Adrenal gland (tissue), 9 donors: ENCODE measurements at regions not wholly inside any gene's neighbourhood (a gene's known extent, or its start where the extent isn't known, plus 50 kb on each side); places are given as distances from the start of the nearest gene placed in this dataset.

Source experiments
- DNase-seq, 7 donors: peaks; one replicate each; pipeline ENCODE4 v3.0.0-alpha.2; 2019 to 2020
- H3K27ac ChIP-seq, 5 donors: fragments of 200-600 bp; sonication (generic) in 4 of 5; 1 replicate in 3 of 5; 2 replicates in 2 of 5; pipeline versions ENCODE4 v1.5.1 to v1.8.0; 2016 to 2020; ENCODE audit warnings: mild to moderate bottlenecking in 1 of 5
- H3K27me3 ChIP-seq: fragments of 200-600 bp; 2 replicates; pipeline ENCODE4 v1.8.0; 2021
- H3K36me3 ChIP-seq, 2 donors: fragments of 200-600 bp; replicated peaks in 1 of 2; 1 replicate in 1 of 2; 2 replicates in 1 of 2; pipeline versions ENCODE4 v1.5.1 to v1.8.0; 2018 to 2022
- H3K4me1 ChIP-seq, 2 donors: fragments of 200-600 bp; replicated peaks in 1 of 2; 1 replicate in 1 of 2; 2 replicates in 1 of 2; pipeline versions ENCODE4 v1.5.1 to v1.8.0; 2018 to 2021
- H3K4me3 ChIP-seq, 4 donors: fragments of 200-600 bp; sonication (generic) in 3 of 4; one replicate each; pipeline ENCODE4 v1.5.1; 2016 to 2018
- H3K9me3 ChIP-seq, 3 donors: fragments of 200-600 bp; sonication (generic) in 1 of 3; replicated peaks in 1 of 3; 1 replicate in 2 of 3; 2 replicates in 1 of 3; pipeline versions ENCODE4 v1.5.1 to v1.8.0; 2016 to 2021
- CTCF ChIP-seq, 6 experiments: fragments of 450-650 bp in 4 of 6; fragments of 200-600 bp in 2 of 6; sonication (generic) in 1 of 6; IDR thresholded peaks; 1 replicate in 5 of 6; 2 replicates in 1 of 6; pipeline versions ENCODE4 v1.5.1 to v1.8.0; 2016 to 2021; ENCODE audit warnings: antibody characterized with exemption in 6 of 6, mild to moderate bottlenecking in 2 of 6, moderate library complexity in 1 of 6
- POLR2A ChIP-seq, 2 donors: fragments of 450-650 bp; IDR thresholded peaks; one replicate each; pipeline ENCODE4 v1.6.1; 2017; ENCODE audit warnings: antibody characterized with exemption in 2 of 2, mild to moderate bottlenecking in 2 of 2, moderate library complexity in 1 of 2
- WGBS, 4 donors: extraction: QIAGEN DNeasy Blood & Tissue Kit in 2 of 4; methylation state at CpG; one replicate each; pipeline versions ENCODE4 v1.1.5 to v1.1.7; 2013 to 2017; 5-methylcytosine and 5-hydroxymethylcytosine counted together
- intact Hi-C, 2 donors: fragments of 100-400 bp; cut with DNase I; formaldehyde crosslinking; loops; one replicate each; pipeline versions ENCODE4 v1.14.1 to v1.15.0; 2022 to 2023
- donor health status: healthy with polysubstance abuse.
- donor health status: Bipolar disorder and iron deficiency.
- donor health status: DM: yes; HTN: yes; CAD: no.
- donor health status: DM: no; HTN: no; CAD: no.
- donor health status: DM: no; HTN: no; CAD: no.

- H3K27ac ChIP-seq, result no peak overlapping the region
- DNase-seq, result no peak
- no peaks in the 10 kb centered on the region for H3K9me3 ChIP-seq
- H3K4me1 ChIP-seq, result no peaks in the 10 kb centered on the region
- TF ChIP-seq POLR2A (IDR thresholded peaks at IDR 0.05), result no peak
- 79 to 90% (median 87%) methylated on average over 5 of the region's 5 CpGs for WGBS, 4 donors
- no peak overlapping the region for H3K4me3 ChIP-seq
- H3K36me3 ChIP-seq, result no peaks in the 10 kb centered on the region
- intact Hi-C loops, result no loop called here
- no peaks in the 10 kb centered on the region for H3K27me3 ChIP-seq
Observed at GRCh38 chr6:80435457-80435856, 329.0 kb downstream of the BCKDHB start.

- no peak for DNase-seq
- 61 to 71% (median 69%) methylated on average over 4 of the region's 4 CpGs for WGBS, 4 donors
Observed at GRCh38 chr6:80434691-80435350, 328.4 kb downstream of the BCKDHB start.

GRCh38 chr6:80433673-80434025, 327.2 kb downstream of the BCKDHB start:
- H3K27ac ChIP-seq, result no peak overlapping the region
- DNase-seq, result no peak
- no peaks in the 10 kb centered on the region for H3K9me3 ChIP-seq
- intact Hi-C loops, result no loop called here
- WGBS, 4 donors, result 70 to 82% (median 79%) methylated on average over 2 of the region's 2 CpGs
- no peak for TF ChIP-seq CTCF (IDR thresholded peaks at IDR 0.05)
- no peak for TF ChIP-seq POLR2A (IDR thresholded peaks at IDR 0.05)
- H3K4me3 ChIP-seq, result no peak overlapping the region
- no peaks in the 10 kb centered on the region for H3K4me1 ChIP-seq
- H3K27me3 ChIP-seq, result no peaks in the 10 kb centered on the region
- H3K36me3 ChIP-seq, result no peaks in the 10 kb centered on the region

More at GRCh38 chr6:80434691-80435350, 328.4 kb downstream of the BCKDHB start:
- H3K4me1 ChIP-seq, result no peaks in the 10 kb centered on the region
- H3K9me3 ChIP-seq, result no peaks in the 10 kb centered on the region
- H3K4me3 ChIP-seq, result no peak overlapping the region
- no peaks in the 10 kb centered on the region for H3K27me3 ChIP-seq
- H3K27ac ChIP-seq, result no peak overlapping the region
- TF ChIP-seq POLR2A (IDR thresholded peaks at IDR 0.05) (no peak), CTCF (IDR thresholded peaks at IDR 0.05) (no peak)
- H3K36me3 ChIP-seq, result no peaks in the 10 kb centered on the region
- intact Hi-C loops, result no loop called here

GRCh38 chr6:80433010-80433672, 326.7 kb downstream of the BCKDHB start:
- TF ChIP-seq CTCF (IDR thresholded peaks at IDR 0.05), result no peak
- no peak for TF ChIP-seq POLR2A (IDR thresholded peaks at IDR 0.05)
- Histone ChIP-seq H3K4me3 (no peak overlapping the region), H3K36me3 (no peaks in the 10 kb centered on the region), H3K27ac (no peak overlapping the region), H3K9me3 (no peaks in the 10 kb centered on the region), H3K27me3 (no peaks in the 10 kb centered on the region), H3K4me1 (no peaks in the 10 kb centered on the region)
- WGBS, 4 donors, result 51 to 80% (median 60%) methylated on average over 6 to 10 of the region's 10 CpGs
- intact Hi-C loops, result no loop called here
- DNase-seq, result no peak
